ENCODE measurements at regions not wholly inside any gene's neighbourhood (a gene's known extent, or its start where the extent isn't known, plus 50 kb on each side); places are given as distances from the start of the nearest gene placed in this dataset.
A peak's percentile ranks its signal among the peaks of the same experiment; 100 is the strongest.

- intact Hi-C loops (cut with DNase I; ENCODE audit: low total_unique reads) (no loop called here), in situ Hi-C loops (cut with MboI; ENCODE audit: low sequenced_read_pairs in 4 of 4) (no loop called here)
- no peaks in the 10 kb centered on the region for H3K27me3 ChIP-seq
Observed at GRCh38 chr22:22397292-22397870, 111.2 kb downstream of the ZNF280B start.

GRCh38 chr22:22397875-22398524, 110.5 kb downstream of the ZNF280B start:
- Histone ChIP-seq H3K9me3 (peaks cover 0 to 7% (median 0%) of the 10 kb centered on the region in 3 donors), H3K27ac (peak overlapping the region in 1 of 4 donors; percentile 11), H3K4me1 (no peaks in the 10 kb centered on the region), H3K36me3 (no peaks in the 10 kb centered on the region), H3K27me3 (no peaks in the 10 kb centered on the region), H3K4me3 (no peak overlapping the region)
- in situ Hi-C loops (cut with MboI; ENCODE audit: low sequenced_read_pairs in 4 of 4) (no loop called here), intact Hi-C loops (cut with DNase I; ENCODE audit: low total_unique reads) (no loop called here)
- no peak for ATAC-seq
- DNase-seq = peak in 1 of 2 donors; percentile 28
- TF ChIP-seq CTCF (IDR thresholded peaks at IDR 0.05 in 4 of 5, conservative IDR thresholded peaks at IDR 0.05 in 1 of 5) = no peak
- no peak for TF ChIP-seq POLR2A (IDR thresholded peaks at IDR 0.05)

More at GRCh38 chr22:22397292-22397870, 111.2 kb downstream of the ZNF280B start:
- H3K4me3 ChIP-seq = no peak overlapping the region
- no peak overlapping the region for H3K27ac ChIP-seq
- peak; percentile 14 to 23 for DNase-seq
- no peaks in the 10 kb centered on the region for H3K36me3 ChIP-seq
- no peak for TF ChIP-seq POLR2A (IDR thresholded peaks at IDR 0.05)
- no peak for TF ChIP-seq CTCF (IDR thresholded peaks at IDR 0.05 in 4 of 5, conservative IDR thresholded peaks at IDR 0.05 in 1 of 5)
- ATAC-seq = peak; percentile 54 to 60
- H3K4me1 ChIP-seq = no peaks in the 10 kb centered on the region
- peaks cover 0 to 7% (median 0%) of the 10 kb centered on the region in 3 donors for H3K9me3 ChIP-seq

GRCh38 chr22:22398530-22399327, 109.8 kb downstream of the ZNF280B start:
- intact Hi-C loops (cut with DNase I; ENCODE audit: low total_unique reads) (no loop called here), in situ Hi-C loops (cut with MboI; ENCODE audit: low sequenced_read_pairs in 4 of 4) (no loop called here)
- no peak for TF ChIP-seq POLR2A (IDR thresholded peaks at IDR 0.05)
- no peak for TF ChIP-seq CTCF (IDR thresholded peaks at IDR 0.05 in 4 of 5, conservative IDR thresholded peaks at IDR 0.05 in 1 of 5)
- Histone ChIP-seq H3K27ac (no peak overlapping the region), H3K36me3 (no peaks in the 10 kb centered on the region), H3K27me3 (no peaks in the 10 kb centered on the region), H3K9me3 (peaks cover 0 to 5% (median 0%) of the 10 kb centered on the region in 3 donors), H3K4me1 (no peaks in the 10 kb centered on the region), H3K4me3 (no peak overlapping the region)
- DNase-seq (no peak), ATAC-seq (no peak)

GRCh38 chr22:22400099-22400498, 108.4 kb downstream of the ZNF280B start:
- no peaks in the 10 kb centered on the region for H3K36me3 ChIP-seq
- no peaks in the 10 kb centered on the region for H3K27me3 ChIP-seq
- in situ Hi-C loops (cut with MboI; ENCODE audit: low sequenced_read_pairs in 4 of 4) (no loop called here), intact Hi-C loops (cut with DNase I; ENCODE audit: low total_unique reads) (no loop called here)
- no peaks in the 10 kb centered on the region for H3K9me3 ChIP-seq
- DNase-seq = no peak
- no peaks in the 10 kb centered on the region for H3K4me1 ChIP-seq
- H3K27ac ChIP-seq = no peak overlapping the region
- ATAC-seq = no peak
- no peak overlapping the region for H3K4me3 ChIP-seq
- no peak for TF ChIP-seq CTCF (IDR thresholded peaks at IDR 0.05 in 4 of 5, conservative IDR thresholded peaks at IDR 0.05 in 1 of 5)
- no peak for TF ChIP-seq POLR2A (IDR thresholded peaks at IDR 0.05)

Measured in gastrocnemius medialis (tissue), 4 donors.